Stimulated activated CD4-positive, alpha-beta T cell treated with anti-CD3 and anti-CD28 coated beads, Interleukin-4, amount 100 ng/mL, for 4 hours (primary cell): ENCODE measurements at regions not wholly inside any gene's neighbourhood (a gene's known extent, or its start where the extent isn't known, plus 50 kb on each side); places are given as distances from the start of the nearest gene placed in this dataset.

ENCODE experiments used
- DNase-seq, 2 experiments: peaks; one replicate each; pipeline ENCODE4 v3.0.0-alpha.2; 2020

DNA sequence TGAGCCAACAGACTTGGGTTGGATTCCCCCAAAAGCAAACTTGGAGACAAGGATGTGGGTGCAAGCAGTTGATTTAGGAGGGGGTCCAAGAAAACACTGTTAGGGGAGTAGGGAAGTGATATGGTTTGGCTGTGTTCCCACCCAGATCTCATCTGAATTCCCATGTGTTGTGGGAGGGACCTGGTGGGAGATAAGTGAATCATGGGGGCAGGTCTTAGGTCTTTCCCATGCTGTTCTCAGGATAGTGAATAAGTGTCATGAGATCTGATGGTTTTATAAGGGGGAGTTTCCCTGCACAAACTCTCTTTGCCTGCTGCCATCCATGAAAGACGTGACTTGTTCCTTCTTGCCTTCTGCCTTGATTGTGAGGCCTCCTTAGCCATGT lies 542.6 kb downstream of the DHX35 start:
- no peak for DNase-seq

DNA sequence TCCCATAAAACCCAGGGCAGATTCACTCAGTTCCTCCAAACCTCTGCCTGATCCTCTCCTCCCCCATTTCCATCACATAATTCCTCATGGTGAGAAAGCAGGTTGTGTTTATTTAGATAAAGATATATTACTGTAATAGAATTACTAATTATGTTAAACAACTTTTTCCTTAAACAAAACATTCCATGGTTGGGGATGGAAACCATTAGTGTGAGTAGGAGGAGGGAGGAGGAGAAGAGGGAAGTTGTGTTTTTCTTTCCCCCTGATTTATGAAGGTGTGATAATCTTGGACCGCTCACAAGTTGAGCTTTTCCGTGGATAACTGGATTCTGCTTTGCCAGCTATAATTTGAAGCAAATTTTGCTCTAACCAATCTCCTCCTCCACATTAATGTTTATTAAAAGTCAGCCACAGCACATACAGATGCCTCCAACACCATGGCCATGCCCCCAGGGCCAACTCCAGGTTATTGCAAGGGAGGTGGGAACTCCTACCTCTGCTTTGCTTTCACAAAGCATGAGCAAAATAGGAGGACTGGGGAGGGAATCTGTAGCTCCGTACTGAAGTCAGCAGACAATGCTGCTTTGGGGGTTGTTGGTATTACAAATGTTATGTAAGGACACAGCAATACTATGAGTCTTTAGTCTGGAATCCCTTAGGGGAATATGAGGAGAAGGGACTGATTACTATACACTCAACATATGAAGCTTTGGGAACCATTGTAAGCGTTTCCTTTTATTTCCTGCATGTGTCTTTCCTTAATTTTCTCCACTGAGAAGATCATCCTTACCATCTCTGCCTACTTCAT lies 542.0 kb downstream of the DHX35 start:
- no peak for DNase-seq

DNA sequence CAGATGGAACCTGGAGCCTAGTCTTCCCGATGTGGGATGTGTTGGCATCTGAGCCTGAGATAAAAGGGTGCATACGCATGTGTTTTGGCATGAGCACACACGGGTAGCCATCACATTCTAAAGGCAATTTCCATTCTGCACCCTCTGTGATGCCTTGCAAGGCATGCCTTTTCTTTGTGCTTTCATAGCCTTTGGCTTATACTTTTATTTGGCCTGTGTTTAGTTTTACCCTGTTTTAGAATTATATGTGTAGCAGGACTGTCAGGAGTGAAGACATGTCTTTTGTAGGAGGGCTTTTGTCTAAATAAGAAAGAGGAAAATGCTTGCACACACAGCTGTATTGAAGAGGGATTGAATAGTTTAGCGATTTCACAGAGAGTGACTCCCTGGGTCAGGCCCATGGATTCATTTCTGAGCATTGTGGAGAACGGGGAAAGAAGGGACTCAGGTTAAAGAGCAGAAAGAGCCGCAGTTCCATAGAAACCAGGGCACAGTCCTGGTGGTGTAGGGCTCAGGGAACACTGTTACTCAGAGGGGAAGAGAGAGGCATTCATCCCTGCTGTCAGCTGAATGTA lies 530.2 kb downstream of the DHX35 start:
- no peak for DNase-seq

DNA sequence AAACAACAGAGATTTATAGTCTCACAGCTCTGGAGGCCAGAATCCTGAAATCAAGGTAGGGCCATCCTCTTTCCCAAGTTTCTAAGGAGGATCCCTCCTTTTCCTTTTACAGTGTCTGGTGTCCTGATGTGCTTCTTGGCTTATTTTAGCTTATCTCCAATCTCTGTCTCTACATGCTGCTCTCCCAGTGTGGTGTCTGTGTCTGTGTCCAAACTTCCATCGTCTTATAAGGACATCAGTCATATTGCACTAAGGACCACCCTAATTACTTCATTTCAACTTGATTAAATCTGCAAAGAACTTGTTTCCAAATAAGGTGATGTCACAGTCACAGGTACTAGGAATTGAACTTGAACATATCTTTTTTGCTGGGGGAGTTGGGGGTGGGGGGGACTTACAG lies 529.6 kb downstream of the DHX35 start:
- no peak for DNase-seq

DNA sequence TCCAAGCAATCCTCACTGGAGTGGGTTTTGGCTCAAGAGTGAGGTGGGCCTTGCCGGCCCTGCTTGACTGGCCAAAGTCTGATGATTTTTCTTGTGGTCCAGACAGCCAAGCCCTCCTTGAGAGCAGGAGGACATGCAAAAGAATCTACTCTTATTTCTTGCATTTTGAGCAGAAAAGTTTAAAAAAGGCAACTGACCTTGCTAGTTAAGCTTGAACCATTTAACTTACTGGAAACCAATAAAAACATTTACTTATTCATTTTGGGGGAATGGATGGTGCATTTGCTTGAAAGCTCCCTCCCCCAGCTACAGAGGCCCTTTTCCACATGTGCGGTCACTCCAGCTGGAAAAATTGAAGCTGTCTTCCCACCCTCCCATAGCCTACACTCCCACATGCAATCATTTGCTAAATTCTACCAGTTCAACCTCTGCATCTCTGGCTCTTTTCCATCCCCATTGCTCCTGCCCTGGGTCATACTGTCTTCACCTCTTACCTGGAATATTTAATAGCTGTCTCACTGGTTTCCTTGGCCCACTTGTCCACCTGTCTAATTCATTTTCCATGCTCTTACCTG lies 527.9 kb downstream of the DHX35 start:
- DNase-seq = no peak

DNA sequence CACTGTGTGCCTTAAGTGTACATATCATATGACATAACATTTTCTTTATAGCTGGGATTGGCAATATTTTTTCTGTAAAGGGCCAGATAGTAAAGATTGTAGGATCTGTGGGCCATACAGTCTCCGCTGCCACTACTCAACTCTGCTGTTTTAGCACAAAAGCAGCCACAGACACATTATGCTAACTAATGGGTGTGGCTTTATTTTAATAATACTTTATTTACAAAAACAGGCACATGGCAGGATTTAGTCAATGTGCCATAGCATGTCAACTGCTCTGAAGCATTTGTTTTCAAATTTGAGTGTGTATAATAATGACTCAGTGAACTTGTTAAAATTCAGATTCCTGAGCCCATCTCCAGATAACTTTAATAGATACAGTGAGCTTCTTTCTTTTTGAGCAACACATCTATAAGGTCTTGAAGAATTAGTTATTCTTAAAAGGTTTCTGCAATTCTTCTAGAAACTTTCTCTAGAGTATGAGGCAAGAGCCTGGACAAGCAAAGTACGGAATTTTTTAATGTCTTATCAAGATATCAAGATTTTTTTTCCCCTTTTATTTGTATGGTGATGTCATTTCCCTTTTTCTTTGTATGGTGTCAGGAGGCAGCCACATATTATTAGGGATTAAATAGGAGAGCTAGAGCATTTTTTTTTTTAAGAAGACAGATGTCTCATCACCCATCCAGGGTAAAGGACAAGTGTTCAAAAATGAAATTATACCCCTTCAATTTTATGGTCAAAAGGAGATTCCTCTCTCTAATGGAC lies 518.3 kb downstream of the DHX35 start:
- DNase-seq = no peak

DNA sequence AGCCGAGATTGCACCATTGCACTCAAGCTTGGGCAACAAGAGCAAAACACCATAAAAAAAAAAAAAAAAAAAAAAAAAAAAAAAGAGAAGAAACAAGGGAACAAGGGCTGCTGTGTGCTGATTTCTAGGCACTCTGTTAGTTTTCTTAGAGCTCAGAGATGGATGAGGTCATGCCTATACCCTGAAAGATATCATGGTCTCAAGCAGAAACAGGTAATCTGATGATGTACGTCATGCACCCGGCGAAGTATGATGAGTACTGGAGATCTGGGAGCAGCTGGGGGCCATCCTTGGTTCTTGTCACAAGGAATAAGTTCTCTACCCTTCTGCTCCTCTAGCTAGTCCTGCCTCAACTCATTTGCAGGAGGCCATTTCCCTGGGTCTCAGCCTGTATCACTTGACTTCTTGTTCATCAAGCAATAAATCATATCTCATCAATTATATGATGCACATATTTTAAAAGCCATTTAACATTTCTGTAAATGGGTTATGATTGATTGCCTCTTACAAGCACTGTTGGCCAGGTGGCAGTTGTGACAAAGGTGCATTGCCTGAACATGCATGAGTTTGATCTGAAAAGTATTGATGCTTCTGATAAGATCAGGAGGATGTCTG lies 517.2 kb downstream of the DHX35 start:
- no peak for DNase-seq

DNA sequence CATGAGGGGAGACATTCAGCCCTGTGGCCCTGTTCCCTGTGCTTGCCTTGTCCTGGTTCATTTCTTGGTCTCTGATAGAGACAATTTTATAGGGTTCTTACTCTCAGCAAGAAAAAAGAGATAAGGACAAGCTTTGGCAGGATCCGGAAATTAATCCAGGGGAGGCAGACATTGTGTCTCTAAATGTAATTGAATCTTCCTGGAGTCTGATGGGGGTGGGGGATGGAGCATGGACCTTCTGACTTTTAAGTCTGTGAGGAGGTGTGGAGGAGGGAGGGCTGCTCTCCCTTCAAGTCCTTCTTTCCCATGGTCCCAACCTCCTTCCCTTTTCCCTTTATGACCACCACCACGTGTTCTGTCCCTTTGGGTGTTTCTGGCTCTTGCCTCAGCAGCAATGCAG lies 512.7 kb downstream of the DHX35 start:
- no peak for DNase-seq

DNA sequence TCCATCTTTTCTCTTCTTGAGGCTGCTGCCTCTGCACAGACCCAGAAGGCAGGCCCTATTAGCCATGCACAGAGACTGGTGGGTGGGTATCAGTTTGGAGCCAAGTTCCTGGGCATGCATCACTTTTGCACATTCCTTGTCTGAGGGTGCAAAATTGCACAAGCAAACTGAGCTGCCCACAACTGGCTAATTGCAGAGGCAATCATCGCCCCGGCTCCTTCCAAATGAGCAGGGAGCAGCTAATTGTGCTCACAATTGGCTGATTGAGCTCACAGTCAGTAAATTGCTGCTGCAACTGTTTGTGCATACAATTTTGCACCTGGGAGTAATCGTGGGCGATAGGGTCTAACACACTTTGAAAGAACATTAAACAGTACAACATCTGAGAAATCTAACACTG lies 511.4 kb downstream of the DHX35 start:
- DNase-seq = no peak

DNA sequence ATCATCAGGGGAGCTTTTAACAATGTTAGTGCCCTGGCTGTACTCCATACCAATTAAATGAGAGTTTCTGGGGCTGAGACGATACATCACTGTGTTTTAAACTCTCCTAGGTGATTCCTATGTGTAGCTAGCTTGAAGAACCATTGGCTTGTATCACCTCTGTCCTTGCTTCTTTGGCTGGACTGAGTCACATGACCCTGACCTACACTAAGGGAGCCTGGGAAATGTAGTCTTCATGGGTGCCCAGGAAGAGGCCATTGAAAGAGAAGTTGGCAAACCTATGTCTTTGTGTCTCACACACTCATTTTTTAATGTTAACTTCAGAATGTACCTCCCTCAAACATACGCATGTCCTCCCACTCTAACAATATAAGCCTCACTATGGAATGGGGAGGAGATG lies 506.6 kb downstream of the DHX35 start:
- no peak for DNase-seq

DNA sequence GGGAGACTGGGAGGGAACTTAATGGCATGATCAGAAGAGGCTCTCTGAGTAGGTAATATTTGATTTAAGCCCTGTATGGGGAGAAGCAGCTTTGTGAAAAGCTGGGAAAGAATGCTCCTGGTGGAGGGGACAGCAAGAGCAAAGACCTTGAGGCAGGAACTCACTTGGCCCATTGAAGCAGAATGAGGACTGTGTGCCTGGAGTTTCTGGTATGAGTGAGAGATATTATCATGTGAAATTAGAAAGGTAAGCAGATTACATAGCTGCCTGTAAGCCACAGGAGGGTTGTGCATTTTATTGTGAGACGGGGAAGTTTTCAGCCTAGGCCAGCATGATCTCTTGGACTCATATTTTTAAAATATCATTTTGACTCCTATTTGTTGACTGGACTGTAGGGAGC lies 502.1 kb downstream of the DHX35 start:
- no peak for DNase-seq

DNA sequence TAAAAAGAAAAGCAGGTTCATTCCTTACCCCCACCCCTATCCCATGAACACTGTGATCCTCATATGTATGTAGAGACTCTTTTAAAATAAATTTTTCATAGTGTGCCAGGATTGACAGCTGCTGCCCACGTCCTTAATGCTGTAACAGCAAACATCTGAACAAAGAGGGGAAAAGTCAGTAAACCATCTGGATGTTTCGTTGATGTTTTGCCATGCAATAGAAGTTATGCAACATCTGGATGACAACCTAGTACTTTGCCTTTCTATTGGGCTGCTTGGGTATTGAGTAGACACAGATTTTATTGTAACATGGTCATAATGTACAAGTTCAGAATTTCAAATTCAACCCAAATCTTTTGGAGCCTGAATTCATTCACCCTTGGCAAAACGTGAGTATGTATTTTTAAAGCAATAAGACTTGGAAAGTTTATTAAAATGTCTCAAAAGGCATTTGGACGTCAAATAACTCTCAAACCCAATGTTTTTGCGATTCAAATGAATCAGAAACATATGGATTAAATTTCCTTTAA lies 500.3 kb downstream of the DHX35 start:
- no peak for DNase-seq

DNA sequence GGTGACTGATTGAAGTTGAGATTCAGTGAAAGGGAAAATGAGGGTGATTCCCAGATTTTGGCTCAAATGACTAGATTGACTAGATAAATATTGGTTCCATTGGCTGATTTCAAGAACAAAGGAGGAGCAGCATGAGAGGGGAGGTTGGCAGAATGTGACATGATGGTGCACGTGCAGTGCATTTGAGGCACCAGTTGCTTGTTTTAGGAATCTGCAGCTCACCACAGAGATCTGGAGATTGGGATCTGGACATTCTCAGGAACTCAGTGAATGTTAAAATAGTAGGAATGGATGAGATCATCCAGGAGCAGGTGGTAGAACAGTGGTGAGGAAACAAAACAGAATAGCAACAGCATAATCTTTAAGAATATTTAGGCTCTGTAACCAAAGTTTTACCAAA lies 496.3 kb downstream of the DHX35 start:
- no peak for DNase-seq

DNA sequence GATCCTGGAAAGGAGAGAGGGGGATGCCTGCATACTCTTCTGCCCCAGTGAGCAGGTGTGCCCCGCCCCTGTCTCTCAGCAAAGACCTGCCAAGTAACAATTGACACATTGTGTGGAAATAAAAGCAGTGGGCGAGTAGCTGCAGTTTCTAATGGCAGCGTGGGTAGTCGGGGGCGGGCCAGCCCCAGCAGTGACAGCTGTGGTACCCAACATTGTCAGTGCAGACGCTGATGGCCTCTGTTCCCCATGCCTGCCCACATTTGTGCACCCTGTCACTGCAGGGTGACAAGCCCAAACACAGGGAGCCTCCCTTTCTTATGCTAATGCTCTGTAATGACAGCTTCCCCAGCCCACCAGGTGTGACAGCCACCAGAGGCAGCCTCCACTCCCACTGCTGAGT lies 491.7 kb downstream of the DHX35 start:
- DNase-seq = no peak

DNA sequence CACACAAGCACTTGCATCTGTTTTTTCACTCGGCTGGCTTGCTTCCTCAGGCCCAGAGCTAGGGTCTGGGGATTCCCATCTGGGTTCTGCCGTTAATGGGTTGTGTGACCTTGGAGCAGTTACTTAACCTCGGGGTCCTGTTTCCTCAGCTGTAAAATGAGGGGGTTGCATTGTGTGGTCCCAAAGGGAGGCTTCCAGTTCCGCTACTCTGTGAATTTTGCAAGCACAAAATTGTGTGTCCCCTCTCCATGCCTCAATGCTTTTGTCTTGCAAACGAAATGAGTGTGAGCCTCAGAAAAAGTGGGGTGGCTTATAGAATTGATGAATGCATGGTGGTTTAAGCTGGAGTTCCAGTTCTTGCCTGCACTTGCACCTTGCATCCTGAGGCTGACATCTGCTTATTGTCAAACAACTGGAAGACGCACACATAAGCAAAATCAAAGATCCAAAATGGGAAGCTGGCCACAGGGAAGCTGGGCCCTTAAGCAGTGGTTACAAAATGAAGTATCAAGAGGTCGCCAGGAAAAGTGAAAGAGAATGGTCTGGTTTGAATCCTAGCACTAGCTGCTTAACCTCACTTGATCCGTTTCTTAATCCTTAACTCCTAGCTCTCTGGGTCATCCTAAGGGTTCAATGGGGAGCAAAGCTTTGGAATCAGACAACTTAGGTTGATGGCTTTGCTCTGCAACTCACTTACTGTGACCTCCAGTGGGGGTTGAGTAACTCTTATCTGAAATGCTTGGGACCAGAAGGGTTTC lies 490.6 kb downstream of the DHX35 start:
- DNase-seq = no peak

DNA sequence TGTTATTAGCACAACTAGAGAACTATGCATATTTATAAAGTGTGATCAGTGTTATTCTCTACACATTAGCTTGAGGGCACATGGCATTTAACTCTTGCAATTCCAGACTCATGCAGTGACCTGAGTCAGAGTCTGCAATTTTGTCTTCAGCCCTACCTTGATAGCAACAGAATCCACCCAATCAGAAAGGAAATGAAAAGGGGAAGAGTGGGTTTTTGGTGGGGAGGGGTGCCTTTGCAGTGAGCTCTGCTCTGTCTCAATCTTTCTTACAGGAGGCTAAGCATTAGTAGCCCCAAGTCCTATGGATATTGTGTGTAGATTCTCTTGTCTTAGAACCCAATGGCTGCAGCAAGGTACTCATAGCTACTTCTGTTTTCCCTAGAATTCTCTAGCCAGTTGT lies 489.2 kb downstream of the DHX35 start:
- DNase-seq = no peak

DNA sequence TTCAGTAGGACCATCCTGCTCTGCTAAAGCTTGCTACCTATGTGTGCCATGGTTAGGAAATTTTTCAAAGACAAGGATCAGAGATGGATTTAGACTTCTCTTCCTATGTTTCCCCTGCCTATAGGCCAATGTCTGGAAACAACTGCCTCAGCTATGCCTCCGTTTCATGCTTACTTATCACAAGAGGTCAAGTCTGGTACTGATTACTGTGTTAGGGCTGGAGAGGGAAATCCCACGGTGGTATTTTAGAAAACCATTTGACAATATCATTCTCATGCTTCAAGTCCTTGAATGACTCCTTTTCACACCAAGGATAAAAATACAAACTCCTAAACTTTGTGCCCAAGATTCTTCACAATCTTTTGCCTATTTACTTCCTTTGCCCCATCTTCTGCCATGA lies 484.3 kb downstream of the DHX35 start:
- no peak for DNase-seq

DNA sequence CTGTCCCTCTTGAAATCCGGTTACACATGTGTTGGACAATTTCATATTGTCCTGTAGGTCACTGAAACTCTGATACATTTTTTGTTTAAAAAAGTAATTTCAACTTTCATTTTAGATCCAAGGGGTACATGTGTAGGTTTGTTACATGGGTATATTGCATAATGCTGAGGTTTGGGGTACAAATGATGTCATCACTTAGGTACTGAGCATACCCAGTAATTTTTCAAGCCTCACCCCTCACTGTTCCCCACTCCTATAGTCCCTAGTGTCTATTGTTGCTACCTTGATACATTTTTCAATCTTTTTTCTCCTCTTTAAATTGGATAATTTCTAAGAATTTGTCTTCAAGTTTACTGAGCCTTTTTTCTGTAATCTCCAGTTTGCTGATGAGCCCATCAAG lies 483.0 kb downstream of the DHX35 start:
- DNase-seq = no peak

DNA sequence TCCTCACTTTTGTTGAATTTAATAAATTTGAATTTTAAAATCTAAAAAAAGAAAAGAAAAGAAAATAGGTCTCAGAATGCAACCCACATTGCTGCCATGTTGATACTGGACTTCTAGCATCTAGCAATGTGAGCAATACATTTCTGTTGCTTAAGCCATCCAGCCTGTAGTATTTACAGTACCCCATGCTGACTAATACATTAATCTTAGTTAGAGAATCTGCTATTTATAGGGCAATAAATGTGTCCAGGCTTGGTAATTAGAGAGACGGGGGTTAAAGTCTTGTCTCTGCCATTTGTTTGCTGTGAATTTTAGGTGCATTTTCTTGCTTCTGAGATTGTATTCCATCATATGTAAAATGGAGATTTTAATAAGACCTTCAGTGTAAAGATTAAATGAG lies 471.3 kb downstream of the DHX35 start:
- no peak for DNase-seq

DNA sequence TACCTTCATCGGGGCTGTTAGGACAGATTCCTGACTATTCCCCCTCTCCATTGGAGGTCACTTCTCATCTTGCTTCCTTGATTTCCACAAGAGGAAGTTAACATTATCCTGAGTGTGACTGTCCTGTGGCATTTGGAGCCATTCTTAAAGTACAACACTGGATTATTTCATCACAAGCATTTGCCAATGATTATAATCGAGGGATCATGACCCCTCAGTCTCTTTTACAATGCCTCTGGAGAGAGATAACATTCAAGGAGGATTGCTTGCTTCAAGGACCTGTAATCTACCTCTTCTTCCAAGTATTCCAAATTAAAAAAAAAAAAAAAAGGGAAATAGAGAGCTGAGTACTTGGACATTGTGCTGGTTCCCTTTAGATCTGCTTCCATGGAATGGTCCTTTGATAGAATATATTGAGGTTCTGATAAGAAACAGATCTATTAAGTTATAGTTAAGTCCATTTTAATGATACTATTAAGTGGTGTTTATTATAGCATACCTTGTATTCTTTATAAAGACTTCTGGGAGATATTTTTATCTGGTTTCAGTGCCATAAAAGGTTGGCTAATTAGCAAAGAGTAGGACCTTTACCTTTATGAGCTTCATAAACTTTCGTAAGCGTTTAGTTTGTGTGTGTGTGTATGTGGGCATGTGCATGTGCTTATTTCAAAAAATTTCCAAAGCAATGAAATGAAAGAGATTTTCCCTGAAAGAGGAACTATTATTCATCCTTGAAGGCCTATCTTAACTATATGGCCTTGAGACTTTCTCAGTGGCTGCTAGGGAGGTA lies 469.1 kb downstream of the DHX35 start:
- DNase-seq = no peak

DNA sequence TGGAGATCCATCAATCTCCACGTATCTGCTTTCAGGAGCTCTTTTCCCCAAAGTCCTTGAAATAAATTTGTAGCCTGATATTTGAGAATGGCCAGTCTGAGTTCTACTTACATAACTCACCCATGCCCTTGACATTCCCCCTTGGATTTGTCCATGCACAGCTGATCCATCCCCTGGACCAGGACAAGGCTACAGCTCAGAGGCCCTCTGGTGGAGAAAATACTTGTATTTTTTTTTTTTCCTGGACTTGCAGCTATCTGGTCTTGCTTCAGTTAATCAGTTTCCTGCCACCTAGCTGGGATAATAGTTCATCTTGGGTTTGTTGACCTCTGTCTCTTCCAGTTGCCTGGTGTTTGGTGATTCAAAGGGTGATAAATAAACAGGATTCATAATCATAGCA lies 467.6 kb downstream of the DHX35 start:
- DNase-seq = no peak
